Dedifferentiated amniotic fluid mesenchymal stem cell (primary cell): ENCODE measurements at regions not wholly inside any gene's neighbourhood (a gene's known extent, or its start where the extent isn't known, plus 50 kb on each side); places are given as distances from the start of the nearest gene placed in this dataset.

ENCODE experiments used
- DNase-seq: peaks from one replicate; pipeline ENCODE4 v3.0.0-alpha.2; 2016; ENCODE audit errors: extremely low spot score

- DNase-seq = no peak
Measured at GRCh38 chr5:162324328-162324727, 256.8 kb downstream of the GABRG2 start.

- no peak for DNase-seq
Measured at GRCh38 chr5:162325143-162325727, 257.7 kb downstream of the GABRG2 start.

DNA sequence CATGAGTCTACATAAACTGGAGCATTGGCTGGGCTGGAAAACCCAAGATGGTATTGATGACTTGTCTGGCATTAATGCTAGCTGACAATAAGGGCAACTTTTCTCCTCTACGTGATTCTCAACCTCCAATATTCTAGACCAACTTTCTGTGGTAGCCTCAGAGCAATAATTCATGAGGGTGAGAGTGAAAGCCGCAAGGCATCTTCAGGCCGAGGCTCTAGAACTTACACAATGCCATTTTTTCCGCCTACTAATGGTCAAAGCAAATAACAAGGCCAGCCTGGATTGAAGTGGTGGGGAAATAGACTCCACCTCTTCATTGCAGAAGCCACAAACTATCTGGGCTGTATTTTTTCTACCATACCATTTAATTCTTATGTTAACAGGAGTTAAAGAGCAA is 267.4 kb downstream of the GABRG2 start:
- no peak for DNase-seq

DNA sequence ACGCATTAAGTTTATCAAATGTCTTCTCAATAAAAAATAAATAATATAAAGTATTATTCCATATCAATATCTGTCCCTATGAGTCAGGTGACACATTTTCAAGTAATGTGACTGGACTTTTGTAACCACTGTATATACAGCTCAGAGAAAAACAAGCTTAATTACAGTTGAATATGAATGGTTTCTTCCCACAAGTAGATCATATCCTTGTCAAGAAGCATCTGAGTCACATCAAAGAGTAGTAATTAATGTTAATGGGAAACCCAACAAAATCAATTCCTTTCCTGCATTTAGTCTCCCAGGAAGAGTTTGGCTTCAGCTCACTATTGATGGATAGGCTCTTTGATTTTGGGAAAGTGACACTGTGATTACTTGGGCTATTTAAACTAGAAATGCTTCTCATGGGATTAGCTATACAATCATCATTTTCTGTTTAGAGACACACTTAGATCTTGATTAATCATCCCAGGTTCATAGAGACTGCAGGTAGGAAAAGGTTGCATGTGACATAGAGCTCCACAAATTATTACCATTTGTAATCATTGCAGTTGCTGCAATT is 292.9 kb downstream of the GABRG2 start:
- DNase-seq = no peak

DNA sequence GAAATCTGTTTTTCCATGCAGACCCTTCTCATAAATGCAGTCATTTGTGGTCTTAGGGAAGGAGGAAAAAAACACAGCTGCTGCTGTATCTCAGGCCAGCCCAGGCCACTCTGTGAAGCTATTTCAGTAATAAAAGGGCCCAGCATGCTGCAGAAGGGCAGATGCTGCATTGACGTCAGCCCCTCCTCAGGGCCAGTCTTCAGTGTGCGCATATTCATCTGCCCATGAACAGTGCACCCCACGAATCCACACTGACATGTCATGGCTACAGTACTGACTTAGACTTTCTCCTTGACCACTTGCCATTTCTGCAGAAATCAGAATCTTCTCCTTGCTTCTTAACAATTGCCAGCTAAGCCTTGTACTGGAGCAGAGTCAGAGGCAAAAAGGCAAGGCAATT is 304.7 kb downstream of the GABRG2 start:
- DNase-seq = no peak

DNA sequence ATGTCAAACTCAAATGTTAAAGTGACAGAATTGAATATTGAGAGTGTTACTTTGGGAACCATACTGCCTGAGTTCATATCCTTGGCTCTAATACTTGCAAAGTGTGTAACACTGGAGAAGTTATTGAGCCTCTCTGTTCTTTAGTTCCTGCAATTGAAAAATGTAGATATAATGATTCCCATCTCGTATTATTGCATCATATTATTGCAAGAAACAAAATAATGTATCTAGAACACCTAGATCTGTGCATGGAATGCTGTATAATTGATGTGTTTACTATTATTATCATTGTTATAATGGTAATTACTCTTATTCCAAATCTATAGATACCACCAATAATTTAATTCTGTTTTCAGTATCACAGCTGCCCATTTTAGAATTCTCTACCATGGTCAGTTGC is 310.3 kb downstream of the GABRG2 start:
- no peak for DNase-seq

GRCh38 chr5:162382839-162383238 is 315.3 kb downstream of the GABRG2 start:
- no peak for DNase-seq

DNA sequence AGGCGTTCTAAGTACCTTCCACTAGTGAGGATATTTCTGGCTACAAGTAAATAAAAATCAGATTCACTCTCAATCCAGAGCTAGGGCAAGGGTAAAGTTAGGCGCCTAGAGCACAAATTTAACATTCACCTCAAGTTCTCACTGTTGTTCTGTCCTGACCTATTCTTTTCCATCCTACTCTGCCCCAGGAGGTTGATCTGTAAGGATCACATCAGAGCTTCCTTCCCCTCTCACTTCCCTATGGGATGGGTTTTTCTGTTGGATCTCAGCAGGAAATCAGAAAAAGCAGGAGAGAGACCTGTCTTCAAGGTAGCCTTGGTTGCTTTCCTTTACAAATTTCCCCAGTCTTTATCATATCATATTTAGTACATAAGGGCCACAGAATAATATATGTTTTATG is 316.7 kb downstream of the GABRG2 start:
- no peak for DNase-seq

DNA sequence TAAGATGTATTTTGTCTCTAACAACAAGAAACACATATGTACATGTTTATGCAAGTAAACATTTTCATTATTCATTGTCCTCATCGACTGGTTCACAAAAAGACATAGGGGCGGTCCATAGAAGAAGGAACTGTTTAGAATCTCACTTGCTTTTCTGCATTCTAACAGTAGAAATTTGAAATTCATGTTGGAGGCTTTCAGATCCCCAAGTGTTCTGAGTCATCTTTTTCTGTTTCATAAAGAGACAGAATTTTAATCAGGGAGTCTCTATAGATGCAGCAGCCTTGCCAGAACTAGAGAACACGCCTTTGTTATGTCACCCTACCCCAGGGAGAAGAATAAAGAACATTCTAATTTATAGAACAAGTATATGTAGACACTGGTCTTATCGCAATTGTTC is 324.3 kb downstream of the GABRG2 start:
- no peak for DNase-seq

DNA sequence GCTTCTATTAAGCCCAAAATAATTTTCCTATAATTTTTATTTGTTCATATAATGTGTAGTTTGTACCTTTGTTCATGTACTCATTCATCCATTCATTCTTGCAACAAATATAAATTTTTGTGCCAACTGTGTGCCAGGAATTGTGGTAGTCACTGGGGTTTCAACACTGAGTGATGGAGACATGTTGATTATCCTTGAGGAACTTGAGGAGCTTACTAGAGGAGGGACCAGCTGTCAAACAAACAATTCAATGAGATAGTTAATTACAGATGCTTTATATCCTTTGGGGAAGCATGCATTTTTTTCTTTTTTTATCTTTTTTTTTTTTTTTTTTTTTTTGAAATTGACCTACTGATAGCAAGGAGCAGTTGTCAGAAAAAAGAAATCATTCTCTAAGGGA is 324.8 kb downstream of the GABRG2 start:
- no peak for DNase-seq

GRCh38 chr5:162393534-162393933 is 326.0 kb downstream of the GABRG2 start:
- DNase-seq = no peak

DNA sequence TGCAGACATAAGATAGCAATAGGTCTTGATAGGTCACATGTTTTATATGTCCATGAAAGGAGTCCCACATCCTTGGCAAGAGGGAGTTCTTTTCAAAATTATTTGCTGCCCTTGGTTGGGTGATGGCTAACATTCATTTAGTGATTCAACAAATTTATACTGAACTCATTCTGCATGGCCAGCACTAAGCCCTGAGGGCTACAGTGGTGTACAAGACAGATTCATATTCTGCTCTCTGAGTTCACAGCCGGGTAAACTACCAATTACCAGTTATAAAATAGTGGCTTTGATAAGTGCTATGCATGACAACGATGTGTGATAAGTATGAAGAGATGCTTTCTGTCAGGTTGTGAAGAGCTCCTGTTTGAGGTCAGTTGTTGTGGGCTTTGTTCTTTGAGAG is 340.0 kb downstream of the GABRG2 start:
- no peak for DNase-seq

DNA sequence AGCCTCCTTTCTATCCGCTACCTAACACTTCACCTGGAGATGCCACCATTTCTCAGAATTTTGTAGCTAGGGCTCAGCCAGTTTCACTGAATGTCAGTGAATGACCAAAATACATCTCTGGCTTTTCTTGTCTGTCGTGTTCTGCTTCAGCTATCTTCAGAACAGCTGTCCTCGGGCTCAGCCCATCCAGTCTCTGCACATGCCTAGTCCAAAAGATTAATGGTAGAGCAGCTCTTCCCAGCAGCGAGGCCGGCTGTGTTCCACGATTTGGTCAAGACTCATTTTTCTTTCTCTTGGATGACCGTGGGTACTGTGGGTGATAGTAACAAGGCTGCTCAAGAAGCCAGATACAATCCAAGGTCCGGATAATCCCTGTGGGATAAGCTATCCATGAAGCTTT is 342.8 kb downstream of the GABRG2 start:
- no peak for DNase-seq

DNA sequence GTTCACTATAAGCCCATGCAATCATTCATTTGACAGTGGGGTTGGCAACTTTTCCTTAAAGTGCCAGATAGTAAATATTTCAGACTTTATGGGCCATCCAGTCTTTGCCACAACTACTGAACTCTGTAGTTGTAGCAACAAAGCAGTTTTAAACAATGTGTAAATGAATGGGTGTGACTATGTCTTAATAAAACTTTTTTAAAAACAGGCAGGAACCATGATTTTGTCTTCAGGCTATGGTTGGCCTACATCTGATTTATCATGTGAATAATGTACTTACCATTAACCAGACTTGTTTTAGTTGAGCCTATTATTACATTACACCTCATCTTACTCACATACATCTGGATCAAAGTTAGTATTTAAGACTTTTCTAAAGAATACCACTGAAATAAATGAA is 361.6 kb downstream of the GABRG2 start:
- no peak for DNase-seq

GRCh38 chr5:162434281-162434680 is 366.7 kb downstream of the GABRG2 start:
- DNase-seq = no peak

GRCh38 chr5:162436055-162436454 is 368.5 kb downstream of the GABRG2 start:
- DNase-seq = no peak

DNA sequence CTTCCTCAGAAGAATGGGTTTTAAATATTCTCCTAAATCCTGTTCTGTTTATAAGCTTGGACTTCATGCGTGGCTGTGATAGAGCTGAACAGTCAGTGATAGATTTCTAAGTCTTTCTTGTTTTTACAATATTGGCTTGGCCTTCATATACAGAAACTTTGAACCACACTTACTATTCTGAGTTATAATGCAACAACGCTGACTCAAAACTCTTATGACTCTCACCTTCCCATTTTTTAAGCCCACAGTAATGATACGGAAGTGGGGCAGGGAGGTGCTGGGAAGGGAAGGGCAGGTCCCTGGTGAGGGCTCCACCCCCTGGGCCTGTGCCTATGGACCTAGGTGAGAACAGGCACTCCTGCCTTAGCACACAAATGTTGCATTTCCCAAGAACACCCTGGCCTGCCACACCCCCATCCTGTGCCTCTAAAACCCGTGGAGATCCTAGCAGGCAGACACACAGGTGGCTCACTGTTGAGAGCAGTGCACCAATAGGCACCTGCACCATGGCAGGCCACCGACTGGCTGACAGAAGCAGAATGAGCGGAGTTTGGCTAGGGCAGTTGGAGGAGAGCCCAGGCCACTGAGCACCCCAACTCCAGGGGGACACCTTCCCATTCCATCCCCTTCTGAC is 376.7 kb downstream of the GABRG2 start:
- DNase-seq = no peak

GRCh38 chr5:162456086-162456485 is 388.5 kb downstream of the GABRG2 start:
- no peak for DNase-seq

- no peak for DNase-seq
Measured at GRCh38 chr5:162466011-162466410, 398.4 kb downstream of the GABRG2 start.

- no peak for DNase-seq
Measured at GRCh38 chr5:162473041-162473714, 405.6 kb downstream of the GABRG2 start.

GRCh38 chr5:162474239-162474638 is 406.7 kb downstream of the GABRG2 start:
- DNase-seq = no peak

- DNase-seq = no peak
Measured at GRCh38 chr5:162484095-162484494, 416.5 kb downstream of the GABRG2 start.

- DNase-seq = no peak
Measured at GRCh38 chr5:162484986-162485385, 417.4 kb downstream of the GABRG2 start.
